ENCODE measurements at regions not wholly inside any gene's neighbourhood (a gene's known extent, or its start where the extent isn't known, plus 50 kb on each side); places are given as distances from the start of the nearest gene placed in this dataset.
"Not testable (repeated sequence)": the region's sequence is repeated elsewhere in the genome, so short reads cannot be mapped to it uniquely, and the experiment has no call there.

DNA sequence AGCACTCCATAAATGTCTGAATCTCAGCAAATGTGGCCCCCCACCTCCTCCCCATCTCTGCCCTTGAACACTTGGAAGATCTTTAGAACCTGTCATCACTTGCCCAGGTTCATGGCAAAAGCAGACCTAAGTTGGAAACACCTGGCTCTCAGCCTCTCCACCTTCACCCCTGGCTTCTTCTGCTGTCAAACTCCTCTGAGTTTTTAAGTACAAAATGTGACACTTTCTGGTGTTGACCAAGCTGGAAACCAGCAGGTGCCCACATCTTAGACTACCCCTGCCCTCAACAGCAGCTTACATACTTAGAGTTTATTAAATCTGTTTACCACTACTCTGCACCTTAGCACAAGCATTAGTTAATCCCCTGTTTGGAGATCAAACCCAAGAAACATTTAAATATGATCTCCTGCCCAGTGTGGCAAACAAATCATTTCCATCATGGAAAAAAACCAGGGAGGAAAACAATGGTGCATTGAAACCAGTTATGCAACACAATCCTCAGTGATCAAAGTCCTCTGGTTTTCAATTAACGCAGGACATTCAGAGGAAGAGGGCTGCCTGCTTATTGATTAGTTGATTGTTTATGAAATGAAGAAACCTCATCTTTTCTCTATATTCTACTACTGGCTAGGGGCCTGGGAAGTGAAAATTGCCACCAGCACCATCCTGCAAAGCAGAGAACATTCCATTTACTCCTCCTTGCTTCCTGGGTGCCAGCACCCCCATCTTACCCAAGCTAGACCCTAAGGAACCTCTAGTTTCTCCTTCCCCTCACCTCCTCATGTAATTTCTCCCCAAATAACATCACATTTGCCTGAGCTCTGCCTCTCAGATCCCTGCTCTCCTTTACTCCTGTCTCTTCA lies 139.4 kb upstream of the RAB4A start:
- no peak for DNase-seq (ENCODE audit: low spot score)
- Histone ChIP-seq H3K27ac (no peak overlapping the region), H3K4me1 (no peaks in the 10 kb centered on the region), H3K27me3 (no peaks in the 10 kb centered on the region), H3K9me3 (no peaks in the 10 kb centered on the region), H3K36me3 (no peaks in the 10 kb centered on the region), H3K4me3 (no peak overlapping the region)
- TF ChIP-seq CTCF (IDR thresholded peaks at IDR 0.05), result no peak

DNA sequence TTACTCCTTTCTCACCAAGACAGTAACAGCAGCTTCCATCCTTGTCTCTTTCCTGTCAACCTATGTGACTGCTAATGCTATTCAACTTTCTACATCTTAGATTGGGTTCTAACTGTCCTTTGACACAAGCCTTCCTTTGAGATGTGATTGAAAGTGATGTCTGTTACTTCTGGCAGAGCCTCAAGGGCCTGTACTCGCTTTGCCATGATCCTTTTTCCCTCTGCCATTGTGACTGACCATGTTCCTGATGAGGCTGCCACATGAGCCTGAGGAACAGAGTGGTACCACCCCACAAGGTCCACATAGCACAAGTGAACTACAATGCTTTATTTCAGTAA lies 138.8 kb upstream of the RAB4A start:
- no peak for DNase-seq (ENCODE audit: low spot score)
- no peak for TF ChIP-seq CTCF (IDR thresholded peaks at IDR 0.05)
- Histone ChIP-seq H3K36me3 (no peaks in the 10 kb centered on the region), H3K4me1 (no peaks in the 10 kb centered on the region), H3K4me3 (no peak overlapping the region), H3K9me3 (no peaks in the 10 kb centered on the region), H3K27ac (no peak overlapping the region), H3K27me3 (no peaks in the 10 kb centered on the region)

DNA sequence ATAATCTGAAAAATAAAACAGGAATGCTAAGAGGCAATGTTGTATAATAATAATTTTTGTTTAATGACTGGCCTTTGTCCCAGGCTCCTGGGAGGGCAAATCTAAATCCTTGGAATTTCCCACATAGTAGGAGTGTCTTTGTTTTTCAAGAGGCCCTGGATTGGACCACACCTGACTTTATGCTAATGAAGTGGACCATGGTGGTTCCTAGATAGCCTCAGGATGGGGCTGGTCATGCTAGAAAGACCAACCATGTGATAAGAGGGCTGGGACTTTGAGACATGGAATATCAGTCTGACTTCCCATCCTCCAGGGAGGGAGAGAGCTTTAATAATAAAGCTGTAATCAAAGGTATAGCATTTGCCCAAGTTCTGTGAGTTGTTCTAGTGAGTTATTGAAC lies 138.2 kb upstream of the RAB4A start:
- Histone ChIP-seq H3K9me3 (no peaks in the 10 kb centered on the region), H3K27me3 (no peaks in the 10 kb centered on the region), H3K4me3 (no peak overlapping the region), H3K4me1 (no peaks in the 10 kb centered on the region), H3K27ac (no peak overlapping the region), H3K36me3 (no peaks in the 10 kb centered on the region)
- DNase-seq (ENCODE audit: low spot score), result no peak
- no peak for TF ChIP-seq CTCF (IDR thresholded peaks at IDR 0.05)

- Histone ChIP-seq H3K9me3 (no peaks in the 10 kb centered on the region), H3K4me1 (no peaks in the 10 kb centered on the region), H3K27ac (no peak overlapping the region), H3K4me3 (no peak overlapping the region), H3K27me3 (no peaks in the 10 kb centered on the region), H3K36me3 (no peaks in the 10 kb centered on the region)
- no peak for DNase-seq (ENCODE audit: low spot score)
- TF ChIP-seq CTCF (IDR thresholded peaks at IDR 0.05), result no peak
Measured at GRCh38 chr1:229133151-229133550, 137.8 kb upstream of the RAB4A start.

GRCh38 chr1:229133811-229134210 lies 137.1 kb upstream of the RAB4A start:
- Histone ChIP-seq H3K4me1 (no peaks in the 10 kb centered on the region), H3K9me3 (no peaks in the 10 kb centered on the region), H3K36me3 (no peaks in the 10 kb centered on the region), H3K4me3 (no peak overlapping the region), H3K27me3 (no peaks in the 10 kb centered on the region), H3K27ac (no peak overlapping the region)
- TF ChIP-seq CTCF (IDR thresholded peaks at IDR 0.05), result no peak
- no peak for DNase-seq (ENCODE audit: low spot score)

GRCh38 chr1:229134381-229135217 lies 136.3 kb upstream of the RAB4A start:
- not testable (repeated sequence) for H3K9me3 ChIP-seq; H3K4me1 ChIP-seq; DNase-seq (ENCODE audit: low spot score); H3K36me3 ChIP-seq; H3K4me3 ChIP-seq; H3K27me3 ChIP-seq; H3K27ac ChIP-seq
